ENCODE measurements at regions not wholly inside any gene's neighbourhood (a gene's known extent, or its start where the extent isn't known, plus 50 kb on each side); places are given as distances from the start of the nearest gene placed in this dataset.

DNA sequence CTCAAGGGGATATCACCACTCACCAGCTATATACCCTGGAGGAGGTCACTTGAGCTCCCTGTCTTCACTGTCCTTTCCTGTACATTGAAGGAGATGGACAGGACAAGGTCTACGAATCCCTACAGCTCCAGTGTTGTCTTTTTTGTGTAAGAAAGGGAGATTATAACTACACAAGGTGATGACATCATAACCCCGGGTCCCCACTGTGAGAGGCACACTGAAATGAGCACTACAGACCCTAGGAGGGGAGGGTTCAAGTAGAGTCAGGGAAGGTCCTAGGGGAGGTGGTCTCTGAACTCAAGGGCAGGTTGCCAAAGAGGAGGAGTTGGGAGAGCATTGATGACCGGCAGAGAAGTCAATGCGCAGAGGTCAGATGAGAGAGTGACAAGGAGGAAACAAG is 108.3 kb upstream of the SLC14A2 start:
- 95% methylated on average over 2 of the region's 4 CpGs; no CpG with 5 or more reads in 1 of the 2 experiments for WGBS, 2 experiments (ENCODE audit: extremely low coverage in 2 of 2, insufficient read length in 1 of 2)
- Histone ChIP-seq H3K9ac (ENCODE audit: low read depth, low read length) (no peak overlapping the region), H2AK9ac (replicated peaks; ENCODE audit: low read depth, low read length, poor library complexity) (no peak overlapping the region), H3K14ac (replicated peaks; ENCODE audit: low read depth, low read length) (no peak overlapping the region), H4K5ac (ENCODE audit: low read depth, low read length) (no peak overlapping the region), H2BK15ac (ENCODE audit: low read depth, low read length) (no peak overlapping the region), H3K18ac (ENCODE audit: low read depth, low read length) (no peak overlapping the region), H2AFZ (replicated peaks; ENCODE audit: low read length, poor library complexity) (no peak overlapping the region), H3K4me1 (ENCODE audit: control insufficient read depth, insufficient read depth, low read length) (no peaks in the 10 kb centered on the region), H3K27ac (ENCODE audit: insufficient read depth, low read length) (no peak overlapping the region), H2AK5ac (ENCODE audit: low read depth, low read length) (no peak overlapping the region), H3K23ac (ENCODE audit: low read depth, low read length) (no peak overlapping the region), H3K4me2 (ENCODE audit: low read depth, low read length) (no peak overlapping the region), H3K79me1 (ENCODE audit: low read depth in 1 of 2, low read length in 2 of 2) (no peaks in the 10 kb centered on the region), H3K56ac (ENCODE audit: extremely low read depth, insufficient read depth, low read length) (no peak overlapping the region), H2BK120ac (ENCODE audit: low read depth, low read length) (no peak overlapping the region), H3K27me3 (ENCODE audit: control insufficient read depth, insufficient read depth, low read length) (no peaks in the 10 kb centered on the region; the same call in 1 of the 2 replicates), H4K20me1 (ENCODE audit: insufficient read depth, low read length) (no peaks in the 10 kb centered on the region), H3K36me3 (ENCODE audit: control insufficient read depth, insufficient read depth, low read length) (no peaks in the 10 kb centered on the region), H4K8ac (ENCODE audit: low read depth in 2 of 2, low read length in 2 of 2) (no peak overlapping the region), H4K91ac (ENCODE audit: insufficient read depth, low read depth, low read length) (no peak overlapping the region), H3K9me1 (ENCODE audit: insufficient read depth, low read length) (no peaks in the 10 kb centered on the region), H2BK20ac (ENCODE audit: low read depth, low read length) (no peak overlapping the region), H2BK5ac (ENCODE audit: low read depth, low read length, poor library complexity, severe bottlenecking) (no peak overlapping the region), H3K4me3 (ENCODE audit: insufficient read depth, low read depth, low read length) (no peak overlapping the region), H3K4ac (ENCODE audit: low read depth, low read length) (no peak overlapping the region), H3K9me3 (ENCODE audit: control insufficient read depth, insufficient read depth, low read length) (no peaks in the 10 kb centered on the region)
- BruUV-seq (replicated peaks) = no TSS peak
- TF ChIP-seq MAFK (IDR thresholded peaks at IDR 0.05; ENCODE audit: low read depth, low read length) (no peak), RFX5 (IDR thresholded peaks at IDR 0.05; ENCODE audit: low read depth, low read length) (no peak)
- CTCF ChIA-PET = no interaction called here
- ATAC-seq (ENCODE audit: low read depth) (no peak), DNase-seq (no peak)
- POLR2A ChIA-PET (ENCODE audit: unreplicated experiment) = no interaction called here
- in situ Hi-C loops (cut with MboI; ENCODE audit: low sequenced_read_pairs) (no loop called here), intact Hi-C loops (cut with micrococcal nuclease) (no loop called here), dilution Hi-C loops (cut with HindIII; ENCODE audit: low sequenced_read_pairs, unreplicated experiment) (no loop called here)

Data from IMR-90 (cell line).